ENCODE measurements at regions not wholly inside any gene's neighbourhood (a gene's known extent, or its start where the extent isn't known, plus 50 kb on each side); places are given as distances from the start of the nearest gene placed in this dataset.
"Not testable (repeated sequence)": the region's sequence is repeated elsewhere in the genome, so short reads cannot be mapped to it uniquely, and the experiment has no call there.

- no peak for DNase-seq
Measured at GRCh38 chr7:65749518-65749917, 123.4 kb upstream of the VKORC1L1 start.

- peak; percentile 88 for DNase-seq
Measured at GRCh38 chr7:65750511-65751344, 122.1 kb upstream of the VKORC1L1 start.

DNA sequence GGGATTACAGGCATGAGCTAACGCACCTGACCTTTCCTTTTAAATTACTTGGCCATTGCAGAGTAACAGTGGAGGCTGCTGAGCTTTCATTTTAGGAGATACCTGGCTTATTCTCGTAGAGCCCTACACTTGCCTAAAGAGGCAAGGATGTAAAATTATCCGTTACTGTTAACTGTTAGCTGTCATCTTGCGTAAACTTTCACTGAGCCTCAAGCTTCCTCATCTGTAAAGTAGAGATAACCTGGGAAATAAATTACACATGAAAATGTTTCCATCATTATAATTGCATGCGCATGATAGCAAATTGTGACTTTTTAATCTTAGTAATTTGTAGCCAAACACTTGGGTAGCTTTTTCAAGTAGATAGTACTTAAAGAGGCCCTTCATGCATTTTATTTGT is 118.8 kb upstream of the VKORC1L1 start:
- DNase-seq: not testable (repeated sequence)

GRCh38 chr7:65758991-65759390 is 113.9 kb upstream of the VKORC1L1 start:
- not testable (repeated sequence) for DNase-seq

GRCh38 chr7:65762712-65763111 is 110.2 kb upstream of the VKORC1L1 start:
- not testable (repeated sequence) for DNase-seq

DNA sequence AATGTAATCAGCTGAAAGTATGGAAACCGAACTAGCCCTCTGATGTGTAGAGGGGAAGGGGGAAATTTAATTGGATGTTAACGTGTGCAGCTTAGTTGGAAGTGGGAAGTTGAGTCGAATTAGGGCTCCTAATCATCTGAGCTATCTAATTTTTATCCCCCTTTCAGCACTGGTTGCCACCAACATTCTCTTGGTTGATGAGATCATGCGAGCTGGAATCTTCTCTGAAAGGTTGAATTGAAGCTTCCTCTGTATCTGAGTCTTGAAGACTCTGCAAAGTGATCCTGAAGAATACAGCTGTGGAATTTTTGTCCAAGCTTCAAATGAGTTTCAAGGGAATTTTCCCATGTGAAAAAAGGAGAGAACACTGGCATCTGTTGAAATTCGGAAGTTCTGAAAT is 109.8 kb upstream of the VKORC1L1 start:
- not testable (repeated sequence) for DNase-seq

DNA sequence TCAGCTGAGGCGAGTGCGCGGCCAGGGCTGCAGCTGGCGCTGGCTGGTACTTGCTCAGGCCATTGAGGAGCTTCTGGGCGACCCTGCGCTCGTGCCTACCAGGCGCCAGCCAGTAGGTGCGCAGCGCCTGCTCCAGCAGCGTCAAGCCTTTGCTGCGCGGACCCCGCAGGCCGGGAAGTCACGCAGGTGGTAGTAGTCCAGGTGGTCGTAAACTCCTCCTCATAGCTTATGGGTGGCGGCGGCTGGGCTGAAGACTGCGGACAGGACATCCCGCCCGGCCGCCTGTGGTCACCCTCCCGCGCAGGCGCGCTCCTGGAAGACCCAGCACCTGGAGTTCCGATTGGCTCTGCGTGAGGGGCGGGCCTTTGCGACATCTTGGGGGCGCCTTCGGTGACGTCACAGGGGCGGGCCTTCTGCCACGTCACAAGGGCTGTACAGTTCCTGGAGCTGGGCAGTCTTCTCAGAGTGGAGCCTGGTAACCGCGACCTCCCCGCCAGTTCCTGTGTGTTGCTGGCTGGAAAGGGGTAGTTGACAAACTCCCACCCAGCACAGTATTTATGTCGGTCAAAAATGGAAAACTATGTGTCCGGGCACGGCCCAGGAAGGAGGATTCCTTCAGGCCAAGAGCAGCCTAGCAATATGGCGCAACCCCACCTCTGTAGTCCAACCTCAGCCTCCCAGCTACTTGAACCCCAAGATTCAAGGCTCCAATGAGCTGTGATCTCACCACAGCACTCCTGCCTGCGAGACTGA is 102.2 kb upstream of the VKORC1L1 start:
- DNase-seq: peak; percentile 96

- DNase-seq: not testable (repeated sequence)
Measured at GRCh38 chr7:65771226-65771569, 101.7 kb upstream of the VKORC1L1 start.

GRCh38 chr7:65776677-65777076 is 96.2 kb upstream of the VKORC1L1 start:
- DNase-seq: not testable (repeated sequence)

GRCh38 chr7:65789943-65790342 is 82.9 kb upstream of the VKORC1L1 start:
- not testable (repeated sequence) for DNase-seq

DNA sequence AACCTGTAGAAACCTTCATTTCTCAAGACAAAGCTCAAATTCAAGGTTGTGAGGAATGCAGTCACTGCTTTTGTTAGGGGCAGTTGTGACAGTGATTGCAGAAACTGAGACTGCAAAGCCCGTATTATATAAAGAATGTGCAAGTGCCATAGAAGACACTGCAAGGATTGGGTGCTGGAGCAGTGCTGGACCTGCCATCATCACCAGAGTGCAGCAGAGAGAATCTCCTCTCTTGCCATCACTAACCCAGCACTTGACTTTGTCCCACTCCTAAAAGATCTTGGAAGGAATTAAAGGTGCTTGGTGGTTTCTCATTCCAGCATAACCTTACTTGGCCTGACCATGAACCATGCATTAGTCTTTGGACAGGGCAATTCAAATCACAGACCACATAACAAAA is 81.1 kb upstream of the VKORC1L1 start:
- DNase-seq: not testable (repeated sequence)

DNA sequence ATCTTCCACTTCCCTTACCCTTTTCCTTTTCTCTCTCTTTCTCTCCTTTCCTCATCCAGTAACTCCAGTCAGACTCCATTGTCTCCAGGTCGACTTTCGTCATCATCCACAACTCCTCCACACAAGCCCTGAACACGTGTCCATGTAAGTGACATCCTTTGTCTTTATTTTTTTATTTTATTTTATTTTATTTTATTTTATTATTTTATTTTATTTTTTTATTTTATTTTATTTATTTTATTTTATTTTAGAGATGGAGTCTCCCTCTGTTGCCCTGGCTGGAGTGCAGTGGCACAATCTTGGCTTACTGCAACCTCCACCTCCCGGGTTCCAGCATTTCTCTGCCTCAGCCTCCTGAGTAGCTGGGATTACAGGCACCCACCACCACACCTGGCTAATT is 80.1 kb upstream of the VKORC1L1 start:
- DNase-seq: not testable (repeated sequence)

- DNase-seq: not testable (repeated sequence)
Measured at GRCh38 chr7:65794671-65795391, 78.0 kb upstream of the VKORC1L1 start.

DNA sequence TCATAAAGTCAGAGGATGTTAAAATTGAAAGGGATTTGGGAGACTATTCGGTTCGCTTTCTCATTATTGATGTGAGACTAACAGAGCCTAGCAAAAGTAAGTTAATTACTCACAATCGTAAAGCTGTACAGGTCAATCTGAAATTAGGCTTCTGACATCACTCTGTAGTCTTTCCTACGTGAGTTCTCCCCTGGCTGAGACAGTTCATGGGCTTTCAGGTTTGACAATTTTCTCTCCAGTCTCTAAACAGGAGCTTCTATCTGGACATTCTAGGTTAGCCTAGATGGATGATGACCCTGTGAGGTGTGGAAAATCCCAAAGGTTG is 77.5 kb upstream of the VKORC1L1 start:
- DNase-seq: not testable (repeated sequence)

DNA sequence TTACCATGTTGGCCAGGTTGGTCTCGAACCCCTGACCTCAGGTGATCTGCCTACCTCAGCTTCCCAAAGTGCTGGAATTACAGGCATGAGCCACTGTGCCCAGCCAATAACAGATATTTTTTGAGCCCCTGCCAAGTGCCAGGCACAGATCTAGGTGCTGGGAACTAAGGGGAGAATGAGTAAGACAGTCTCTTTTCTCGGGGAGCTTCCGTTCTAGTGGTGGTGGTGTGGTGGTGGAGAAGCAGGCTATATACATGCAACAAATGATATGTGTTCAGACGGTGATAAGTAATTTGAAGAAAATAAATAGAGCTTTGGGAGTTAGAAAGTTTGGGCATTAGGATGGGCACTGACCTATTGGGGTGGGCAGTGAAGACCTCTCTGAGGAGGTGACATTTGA is 76.7 kb upstream of the VKORC1L1 start:
- DNase-seq: no peak

DNA sequence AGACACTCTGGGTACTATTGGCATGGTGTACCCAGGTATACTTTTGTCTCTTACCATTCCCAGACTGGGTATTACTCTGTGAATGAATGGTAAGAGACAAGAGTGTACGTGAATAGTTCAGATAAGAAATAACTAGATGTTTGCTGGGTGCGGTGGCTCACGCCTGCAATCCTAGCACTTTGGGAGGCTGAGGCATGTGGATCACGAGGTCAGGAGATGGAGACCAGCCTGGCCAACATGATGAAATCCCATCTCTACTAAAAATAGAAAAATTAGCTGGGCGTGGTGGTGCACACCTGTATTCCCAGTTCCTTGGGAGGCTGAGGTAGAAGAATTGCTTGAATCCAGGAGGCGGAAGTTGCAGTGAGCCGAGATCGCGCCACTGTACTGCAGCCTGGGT is 75.8 kb upstream of the VKORC1L1 start:
- not testable (repeated sequence) for DNase-seq

DNA sequence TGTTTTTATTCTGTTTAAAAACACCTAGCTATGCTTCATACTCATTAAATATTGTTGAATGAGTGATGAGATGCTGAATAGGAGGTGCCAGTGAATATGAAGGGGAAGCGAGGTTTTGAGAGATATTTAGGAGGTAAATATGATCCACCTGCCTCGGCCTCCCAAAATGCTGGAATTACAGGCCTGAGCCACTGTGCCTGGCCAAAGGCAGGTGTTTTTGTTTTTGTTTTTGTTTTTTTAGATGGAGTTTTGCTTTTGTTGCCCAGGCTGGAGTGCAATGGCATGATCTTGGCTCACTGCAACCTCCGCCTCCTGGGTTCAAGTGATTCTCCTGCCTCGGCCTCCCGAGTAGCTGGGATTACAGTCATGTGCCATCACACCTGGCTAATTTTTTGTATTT is 75.3 kb upstream of the VKORC1L1 start:
- DNase-seq: not testable (repeated sequence)

- DNase-seq: no peak
Measured at GRCh38 chr7:65798111-65799075, 74.5 kb upstream of the VKORC1L1 start.

- not testable (repeated sequence) for DNase-seq
Measured at GRCh38 chr7:65800191-65800590, 72.7 kb upstream of the VKORC1L1 start.

GRCh38 chr7:65800890-65801341 is 72.0 kb upstream of the VKORC1L1 start:
- DNase-seq: no peak

DNA sequence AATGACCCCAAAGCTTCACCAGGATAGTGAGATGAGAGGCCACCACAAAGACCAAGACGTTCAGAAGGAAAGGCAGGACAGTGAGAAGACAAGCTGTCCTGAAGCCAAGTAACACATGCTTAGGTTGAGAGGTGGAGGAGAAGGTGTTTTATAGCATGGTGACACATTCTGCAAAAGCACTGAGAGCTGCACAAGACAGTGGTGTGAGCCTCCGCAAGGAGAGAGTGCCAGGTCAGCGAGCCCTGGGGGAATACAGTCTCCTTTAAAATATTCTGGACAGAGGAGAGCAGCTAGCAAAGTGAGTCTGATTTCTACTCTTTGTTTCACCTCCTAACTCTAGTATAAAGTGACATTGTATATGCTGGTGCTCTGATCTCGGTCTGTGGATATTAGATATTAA is 68.0 kb upstream of the VKORC1L1 start:
- DNase-seq: no peak

DNA sequence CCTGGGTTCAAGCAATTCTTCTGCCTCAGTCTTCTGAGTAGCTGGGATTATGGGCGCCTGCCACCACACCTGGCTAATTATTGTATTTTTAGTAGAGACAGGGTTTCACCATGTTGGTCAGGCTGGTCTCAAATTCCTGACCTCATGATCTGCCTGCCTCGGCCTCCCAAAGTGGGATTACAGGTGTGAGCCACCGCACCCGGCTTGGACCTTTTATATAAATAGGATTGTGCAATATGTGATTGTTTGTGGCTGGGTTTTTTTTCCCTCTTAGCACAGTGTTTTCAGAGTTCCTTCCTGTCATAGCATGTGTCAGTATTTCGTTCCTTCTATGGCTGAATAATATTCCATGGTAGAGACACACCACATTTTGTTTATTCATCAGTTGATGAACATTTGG is 65.8 kb upstream of the VKORC1L1 start:
- DNase-seq: not testable (repeated sequence)
